ENCODE measurements at regions not wholly inside any gene's neighbourhood (a gene's known extent, or its start where the extent isn't known, plus 50 kb on each side); places are given as distances from the start of the nearest gene placed in this dataset.
"Not testable (repeated sequence)": the region's sequence is repeated elsewhere in the genome, so short reads cannot be mapped to it uniquely, and the experiment has no call there.

GRCh38 chr6:19690325-19691075, 146.7 kb upstream of the ID4 start:
- DNase-seq (ENCODE audit: low spot score), result no peak

GRCh38 chr6:19691465-19692167, 145.6 kb upstream of the ID4 start:
- DNase-seq (ENCODE audit: low spot score), result no peak

GRCh38 chr6:19692506-19693298, 144.5 kb upstream of the ID4 start:
- no peak for DNase-seq (ENCODE audit: low spot score)

- DNase-seq (ENCODE audit: low spot score), result no peak
Observed at GRCh38 chr6:19694697-19695096, 142.5 kb upstream of the ID4 start.

- DNase-seq (ENCODE audit: low spot score), result no peak
Observed at GRCh38 chr6:19697744-19698290, 139.4 kb upstream of the ID4 start.

- no peak for DNase-seq (ENCODE audit: low spot score)
Observed at GRCh38 chr6:19699932-19700331, 137.2 kb upstream of the ID4 start.

- DNase-seq (ENCODE audit: low spot score), result no peak
Observed at GRCh38 chr6:19705606-19706005, 131.6 kb upstream of the ID4 start.

GRCh38 chr6:19712012-19712688, 125.0 kb upstream of the ID4 start:
- no peak for DNase-seq (ENCODE audit: low spot score)

GRCh38 chr6:19712998-19713397, 124.2 kb upstream of the ID4 start:
- no peak for DNase-seq (ENCODE audit: low spot score)

- DNase-seq (ENCODE audit: low spot score), result no peak
Observed at GRCh38 chr6:19713411-19713810, 123.8 kb upstream of the ID4 start.

- no peak for DNase-seq (ENCODE audit: low spot score)
Observed at GRCh38 chr6:19713984-19714383, 123.2 kb upstream of the ID4 start.

- DNase-seq (ENCODE audit: low spot score), result no peak
Observed at GRCh38 chr6:19714434-19715166, 122.6 kb upstream of the ID4 start.

- DNase-seq (ENCODE audit: low spot score), result no peak
Observed at GRCh38 chr6:19715167-19715551, 122.0 kb upstream of the ID4 start.

- DNase-seq (ENCODE audit: low spot score), result no peak
Observed at GRCh38 chr6:19719691-19720128, 117.5 kb upstream of the ID4 start.

- no peak for DNase-seq (ENCODE audit: low spot score)
Observed at GRCh38 chr6:19721766-19722377, 115.3 kb upstream of the ID4 start.

GRCh38 chr6:19722999-19723398, 114.2 kb upstream of the ID4 start:
- DNase-seq (ENCODE audit: low spot score), result no peak

- no peak for DNase-seq (ENCODE audit: low spot score)
Observed at GRCh38 chr6:19723545-19723944, 113.6 kb upstream of the ID4 start.

- DNase-seq (ENCODE audit: low spot score), result not testable (repeated sequence)
Observed at GRCh38 chr6:19725436-19725835, 111.7 kb upstream of the ID4 start.

- DNase-seq (ENCODE audit: low spot score), result no peak
Observed at GRCh38 chr6:19731282-19731681, 105.9 kb upstream of the ID4 start.

- DNase-seq (ENCODE audit: low spot score), result no peak
Observed at GRCh38 chr6:19734061-19734460, 103.1 kb upstream of the ID4 start.

GRCh38 chr6:19734519-19734918, 102.7 kb upstream of the ID4 start:
- DNase-seq (ENCODE audit: low spot score), result no peak

All from NAMALWA (cell line).